Uterus (tissue), 3 donors: ENCODE measurements at regions not wholly inside any gene's neighbourhood (a gene's known extent, or its start where the extent isn't known, plus 50 kb on each side); places are given as distances from the start of the nearest gene placed in this dataset.

Experiments used
- DNase-seq, 2 donors: peaks; one replicate each; pipeline ENCODE4 v3.0.0-alpha.2; 2019 to 2020
- H3K27ac ChIP-seq, 2 donors: fragments of 200-600 bp; sonication (generic); 1 replicate in 1 of 2; 2 replicates in 1 of 2; pipeline ENCODE4 v1.5.1; 2016 to 2018
- H3K27me3 ChIP-seq, 2 donors: fragments of 200-600 bp; sonication (generic); one replicate each; pipeline ENCODE4 v1.5.1; 2018 to 2019; ENCODE audit warnings: control low read depth in 1 of 2
- H3K36me3 ChIP-seq, 2 donors: fragments of 200-600 bp; sonication (generic); one replicate each; pipeline ENCODE4 v1.5.1; 2019; ENCODE audit warnings: control low read depth in 1 of 2
- H3K4me1 ChIP-seq, 2 donors: fragments of 200-600 bp; sonication (generic); one replicate each; pipeline ENCODE4 v1.5.1; 2018 to 2019; ENCODE audit warnings: control low read depth in 1 of 2
- H3K4me3 ChIP-seq, 2 donors: fragments of 200-600 bp; sonication (generic); 1 replicate in 1 of 2; 2 replicates in 1 of 2; pipeline ENCODE4 v1.5.1; 2018 to 2019; ENCODE audit warnings: mild to moderate bottlenecking in 1 of 2
- H3K9me3 ChIP-seq, 2 donors: fragments of 200-600 bp; sonication (generic); one replicate each; pipeline ENCODE4 v1.5.1; 2019; ENCODE audit warnings: control low read depth in 1 of 2
- CTCF ChIP-seq, 4 experiments: fragments of 200-600 bp in 2 of 4; fragments of 450-650 bp in 2 of 4; sonication (generic) in 2 of 4; IDR thresholded peaks; one replicate each; pipeline ENCODE4 v1.5.1; 2016 to 2019; ENCODE audit warnings: antibody characterized with exemption in 4 of 4, mild to moderate bottlenecking in 2 of 4, moderate library complexity in 1 of 4
- POLR2A ChIP-seq, 2 donors: fragments of 450-650 bp; IDR thresholded peaks; one replicate each; pipeline ENCODE4 v1.6.1; 2016; ENCODE audit warnings: antibody characterized with exemption in 2 of 2, mild to moderate bottlenecking in 1 of 2, moderate library complexity in 1 of 2
- intact Hi-C: fragments of 100-400 bp; cut with DNase I; formaldehyde crosslinking; loops from one replicate; pipeline ENCODE4 v1.15.1; 2023; ENCODE audit warnings: low total_unique reads
- donor health status: DM: yes; HTN: yes; CAD: no.

GRCh38 chr11:116137753-116138152 lies 633.5 kb upstream of the CADM1 start:
- no peaks in the 10 kb centered on the region for H3K27me3 ChIP-seq
- H3K27ac ChIP-seq = no peak overlapping the region
- no peak for TF ChIP-seq POLR2A (IDR thresholded peaks at IDR 0.05)
- no peak for TF ChIP-seq CTCF (IDR thresholded peaks at IDR 0.05)
- DNase-seq = no peak
- H3K4me3 ChIP-seq = no peak overlapping the region
- H3K4me1 ChIP-seq = no peaks in the 10 kb centered on the region
- no peaks in the 10 kb centered on the region for H3K9me3 ChIP-seq
- H3K36me3 ChIP-seq = no peaks in the 10 kb centered on the region
- intact Hi-C loops = no loop called here

- intact Hi-C loops = no loop called here
- H3K4me3 ChIP-seq = no peak overlapping the region
- TF ChIP-seq POLR2A (IDR thresholded peaks at IDR 0.05) = no peak
- H3K36me3 ChIP-seq = no peaks in the 10 kb centered on the region
- no peak for DNase-seq
- H3K4me1 ChIP-seq = no peaks in the 10 kb centered on the region
- no peaks in the 10 kb centered on the region for H3K27me3 ChIP-seq
- no peak overlapping the region for H3K27ac ChIP-seq
- no peaks in the 10 kb centered on the region for H3K9me3 ChIP-seq
Measured at GRCh38 chr11:116136987-116137674, 632.9 kb upstream of the CADM1 start.

GRCh38 chr11:116135891-116136290 lies 631.7 kb upstream of the CADM1 start:
- Histone ChIP-seq H3K9me3 (no peaks in the 10 kb centered on the region), H3K4me3 (no peak overlapping the region), H3K36me3 (no peaks in the 10 kb centered on the region), H3K4me1 (no peaks in the 10 kb centered on the region), H3K27me3 (no peaks in the 10 kb centered on the region), H3K27ac (no peak overlapping the region)
- TF ChIP-seq CTCF (IDR thresholded peaks at IDR 0.05) (no peak), POLR2A (IDR thresholded peaks at IDR 0.05) (no peak)
- no peak for DNase-seq
- intact Hi-C loops = no loop called here

- Histone ChIP-seq H3K27me3 (no peaks in the 10 kb centered on the region), H3K36me3 (no peaks in the 10 kb centered on the region), H3K4me1 (no peaks in the 10 kb centered on the region), H3K9me3 (no peaks in the 10 kb centered on the region), H3K27ac (no peak overlapping the region), H3K4me3 (no peak overlapping the region)
- intact Hi-C loops = no loop called here
- TF ChIP-seq POLR2A (IDR thresholded peaks at IDR 0.05) (no peak), CTCF (IDR thresholded peaks at IDR 0.05) (no peak)
- no peak for DNase-seq
Measured at GRCh38 chr11:116134450-116134849, 630.2 kb upstream of the CADM1 start.

- DNase-seq = no peak
- no peaks in the 10 kb centered on the region for H3K27me3 ChIP-seq
- H3K4me3 ChIP-seq = no peak overlapping the region
- no peaks in the 10 kb centered on the region for H3K36me3 ChIP-seq
- H3K4me1 ChIP-seq = no peaks in the 10 kb centered on the region
- intact Hi-C loops = no loop called here
- H3K27ac ChIP-seq = no peak overlapping the region
- H3K9me3 ChIP-seq = no peaks in the 10 kb centered on the region
- TF ChIP-seq CTCF (IDR thresholded peaks at IDR 0.05) (no peak), POLR2A (IDR thresholded peaks at IDR 0.05) (no peak)
Measured at GRCh38 chr11:116132273-116132978, 628.2 kb upstream of the CADM1 start.
